K562 (cell line): ENCODE measurements at regions not wholly inside any gene's neighbourhood (a gene's known extent, or its start where the extent isn't known, plus 50 kb on each side); places are given as distances from the start of the nearest gene placed in this dataset.
A peak's percentile ranks its signal among the peaks of the same experiment; 100 is the strongest.

Experiments used
- ATAC-seq: fragments of 200-7000 bp; cut with Tn5 transposase; 3 replicates; pipeline ENCODE4 v1.9.1; 2020; ENCODE audit warnings: moderate library complexity
- BruUV-seq: library from RNA; stranded (reverse); fragments of 400-500 nt; replicated peaks from 2 replicates; lab custom pipeline; 2021; lab: Mats Ljungman, UMichigan
- CTCF ChIA-PET: fragments of 300-600 bp; formaldehyde crosslinking; extraction: SDS; loops from one replicate; lab custom pipeline; 2021; ENCODE audit warnings: low intra/inter-chr PET ratio; lab: Yijun Ruan, JAX
- POLR2A ChIA-PET: fragments of 300-600, 350-650 bp; sonication (Branson Sonifier 250); formaldehyde crosslinking; extraction: SDS; loops from one replicate; lab custom pipeline; 2021; ENCODE audit warnings: antibody characterized with exemption, inconsistent platforms; lab: Yijun Ruan, JAX
- DNase-seq, 4 experiments: peaks; one replicate each; pipeline versions ENCODE4 v3.0.0 to v3.0.0-alpha.2; 2011 to 2018; ENCODE audit warnings: low spot score in 3 of 4, mixed read lengths in 3 of 4; ENCODE audit errors: extremely low read depth in 1 of 4
- FAIRE-seq: peaks from 2 replicates; lab custom pipeline; 2011; peaks lifted over from hg19 to GRCh38; lab: Jason Lieb, UNC
- H2AFZ ChIP-seq: 2 replicates; pipeline ENCODE4 v1.6.0; 2011; ENCODE audit warnings: low read depth, low read length, control low read depth, inconsistent platforms
- H3K27ac ChIP-seq: fragments of 200-600 bp; 3 replicates; pipeline ENCODE4 v1.8.0; 2011; ENCODE audit warnings: low read depth, mild to moderate bottlenecking, control low read depth, inconsistent platforms, low read length, moderate library complexity, mixed read lengths; ENCODE audit errors: extremely low read depth
- H3K27me3 ChIP-seq, 2 experiments: fragments of 300-600 bp in 1 of 2; 2 replicates in 1 of 2; 3 replicates in 1 of 2; pipeline versions ENCODE4 v1.6.0 to v1.8.0; 2011; ENCODE audit warnings: inconsistent platforms in 2 of 2, low read length in 2 of 2, mild to moderate bottlenecking in 1 of 2, mixed read lengths in 1 of 2, moderate library complexity in 1 of 2; ENCODE audit not compliant: control insufficient read depth in 2 of 2, insufficient read depth in 2 of 2
- H3K36me3 ChIP-seq: fragments of 300-600 bp; 3 replicates; pipeline ENCODE4 v1.8.0; 2011; ENCODE audit warnings: mild to moderate bottlenecking, low read length, inconsistent platforms; ENCODE audit not compliant: control insufficient read depth, insufficient read depth
- H3K4me1 ChIP-seq, 2 experiments: fragments of 200-600 bp in 1 of 2; replicated peaks in 1 of 2; 2 replicates in 1 of 2; 3 replicates in 1 of 2; pipeline versions ENCODE4 v1.5.1 to v1.8.0; 2011; ENCODE audit warnings: inconsistent platforms in 2 of 2, low read length in 2 of 2, mild to moderate bottlenecking in 1 of 2, mixed read lengths in 1 of 2, moderate library complexity in 1 of 2; ENCODE audit not compliant: control insufficient read depth in 2 of 2, insufficient read depth in 2 of 2
- H3K4me2 ChIP-seq: 2 replicates; pipeline ENCODE4 v1.6.1; 2011; ENCODE audit warnings: low read length, control low read depth, inconsistent platforms, mixed read lengths; ENCODE audit not compliant: insufficient read depth
- H3K4me3 ChIP-seq: fragments of 200-600 bp; sonication (generic), shearing (Covaris generic); 2 replicates; pipeline ENCODE4 v1.5.1; 2016; ENCODE audit warnings: control low read depth, inconsistent platforms
- H3K79me2 ChIP-seq: fragments of 200-600 bp; 3 replicates; pipeline ENCODE4 v1.8.0; 2011; ENCODE audit warnings: low read length, inconsistent platforms; ENCODE audit not compliant: control insufficient read depth, insufficient read depth
- H3K9ac ChIP-seq, 2 experiments: 2 replicates each; pipeline versions ENCODE4 v1.6.0 to v1.6.1; 2011; ENCODE audit warnings: low read depth in 2 of 2, low read length in 2 of 2, control low read depth in 1 of 2, inconsistent platforms in 1 of 2, mild to moderate bottlenecking in 1 of 2, mixed read lengths in 1 of 2; ENCODE audit not compliant: insufficient read depth in 1 of 2
- H3K9me1 ChIP-seq: one replicate; pipeline ENCODE4 v1.6.0; 2011; ENCODE audit warnings: inconsistent platforms, mild to moderate bottlenecking, low read length, moderate library complexity; ENCODE audit not compliant: control insufficient read depth, insufficient read depth
- H3K9me3 ChIP-seq: replicated peaks from 2 replicates; pipeline ENCODE4 v1.5.1; 2011; ENCODE audit warnings: low read depth, low read length, inconsistent platforms; ENCODE audit not compliant: control insufficient read depth, insufficient read depth
- H4K20me1 ChIP-seq: replicated peaks from 2 replicates; pipeline ENCODE4 v1.6.1; 2011; ENCODE audit warnings: low read length, inconsistent platforms, mixed read lengths; ENCODE audit not compliant: control insufficient read depth, insufficient read depth
- CTCF ChIP-seq, 3 experiments: IDR thresholded peaks in 2 of 3; conservative IDR thresholded peaks in 1 of 3; 2 replicates each; pipeline ENCODE4 v1.5.1; 2011 to 2012; ENCODE audit warnings: low read length in 3 of 3, mild to moderate bottlenecking in 3 of 3, control low read depth in 2 of 3, improper control_type of control experiment in 1 of 3, inconsistent platforms in 1 of 3, low read depth in 1 of 3, mixed read lengths in 1 of 3, moderate library complexity in 1 of 3; ENCODE audit not compliant: insufficient read depth in 2 of 3
- DEAF1 ChIP-seq: fragments of 450-650 bp; formaldehyde crosslinking; IDR thresholded peaks from 2 replicates; pipeline ENCODE4 v1.4.0; 2020; ENCODE audit warnings: mild to moderate bottlenecking, moderate library complexity
- ELK1 ChIP-seq: sonication (generic); formaldehyde crosslinking; IDR thresholded peaks from 2 replicates; pipeline ENCODE4 v1.8.1; 2022; ENCODE audit warnings: missing genetic modification reagents
- ESRRB ChIP-seq: fragments of 250-450 bp; sonication (Bioruptor Pico); IDR thresholded peaks from 2 replicates; pipeline ENCODE4 v1.5.0; 2020; ENCODE audit warnings: mild to moderate bottlenecking, moderate library complexity, borderline replicate concordance
- GABPB1 ChIP-seq: sonication (generic); formaldehyde crosslinking; IDR thresholded peaks from 2 replicates; pipeline ENCODE4 v1.8.0; 2022; ENCODE audit warnings: mild to moderate bottlenecking, missing genetic modification reagents
- PBX2 ChIP-seq, 2 experiments: IDR thresholded peaks in 1 of 2; conservative IDR thresholded peaks in 1 of 2; 2 replicates each; pipeline ENCODE4 v1.6.1; 2016; ENCODE audit warnings: low read depth in 2 of 2, mild to moderate bottlenecking in 1 of 2, missing compliant biosample characterization in 1 of 2, missing genetic modification characterization in 1 of 2, moderate library complexity in 1 of 2
- SPI1 ChIP-seq: IDR thresholded peaks from 2 replicates; pipeline ENCODE4 v1.6.1; 2011; ENCODE audit warnings: low read depth, low read length, control low read depth, borderline replicate concordance
- WGBS: fragments of 100-300 bp; shearing (Covaris generic); methylation state at CpG from one replicate; pipeline ENCODE4 v1.1.6; 2016; ENCODE audit warnings: low coverage, mixed read lengths; ENCODE audit not compliant: insufficient coverage; ENCODE audit errors: missing lambda C conversion rate; 5-methylcytosine and 5-hydroxymethylcytosine counted together
- in situ Hi-C: fragments of 300-500 bp; cut with MboI; formaldehyde crosslinking; loops from 4 replicates; pipeline ENCODE4 v1.15.0; 2018; ENCODE audit warnings: inconsistent platforms, mixed read lengths
- intact Hi-C: fragments of 100-400 bp; cut with micrococcal nuclease; formaldehyde crosslinking; loops from 2 replicates; pipeline ENCODE4 v1.14.2; 2022

- TF ChIP-seq DEAF1 (CRISPR knock-in tag) (peak; percentile 38; the same call in 1 of the 2 replicates), SPI1 (no peak), ESRRB (CRISPR knock-in tag) (no peak), CTCF (IDR thresholded peaks at IDR 0.05 in 2 of 3, conservative IDR thresholded peaks at IDR 0.05 in 1 of 3; ENCODE audit: insufficient read depth in 2 of 3, low read depth in 1 of 3, low read length in 3 of 3) (peak; percentile 65 to 79 (median 76))
These were observed 115.0 kb upstream of the SHISA3 start (continued) for GRCh38 chr4:42282081-42282901.

- no peaks in the 10 kb centered on the region for H3K9me3 ChIP-seq
- POLR2A ChIA-PET = interaction anchor here (1.6 kb wide), 1 partner anchor 11 kb away, joined by 5 read pairs; no protein-coding TSS in a partner anchor
These were observed 113.3 kb upstream of the SHISA3 start for GRCh38 chr4:42284030-42284429.

More at GRCh38 chr4:42284030-42284429, 113.3 kb upstream of the SHISA3 start:
- ATAC-seq (no peak), DNase-seq (no peak)
- Histone ChIP-seq H3K36me3 (no peaks in the 10 kb centered on the region), H3K9me1 (no peaks in the 10 kb centered on the region), H4K20me1 (no peaks in the 10 kb centered on the region), H3K4me3 (no peak overlapping the region)
- 1% methylated on average over 5 of the region's 5 CpGs for WGBS
- intact Hi-C loops = loop anchor here (5.0 kb wide), 2 partner anchors 583 to 592 kb away; no protein-coding TSS in a partner anchor
- TF ChIP-seq PBX2 (CRISPR knock-in tag; IDR thresholded peaks at IDR 0.05; ENCODE audit: low read depth) (no peak), PBX2 (tag; conservative IDR thresholded peaks at IDR 0.05; ENCODE audit: low read depth) (0 out of 2 replicates have a peak, but pooled peaks have one; percentile 15), GABPB1 (CRISPR knock-in tag) (no peak), ELK1 (CRISPR knock-in tag) (no peak)
- TF ChIP-seq, all 486 proteins: peak for 1
- Histone ChIP-seq H3K9ac (no peak overlapping the region), H3K4me2 (no peak overlapping the region), H2AFZ (no peak overlapping the region), H3K27ac (no peak overlapping the region), H3K79me2 (no peaks in the 10 kb centered on the region), H3K4me1 (no peaks in the 10 kb centered on the region), H3K27me3 (no peaks in the 10 kb centered on the region)
- CTCF ChIA-PET = no interaction called here
- BruUV-seq = no TSS peak
- FAIRE-seq = no peak
- in situ Hi-C loops = loop anchor here (5.0 kb wide), 1 partner anchor 238 kb away; no protein-coding TSS in a partner anchor
